ENCODE measurements at regions not wholly inside any gene's neighbourhood (a gene's known extent, or its start where the extent isn't known, plus 50 kb on each side); places are given as distances from the start of the nearest gene placed in this dataset.

- H3K4me3 Mint-ChIP-seq (ENCODE audit: low read depth), result no peak overlapping the region
- no peaks in the 10 kb centered on the region for H3K27me3 Mint-ChIP-seq
- peaks cover 14% of the 10 kb centered on the region for H3K9me3 Mint-ChIP-seq (ENCODE audit: low read depth)
- no peak for TF ChIP-seq CTCF (IDR thresholded peaks at IDR 0.05; ENCODE audit: unreplicated experiment)
- no peaks in the 10 kb centered on the region for H3K36me3 Mint-ChIP-seq (ENCODE audit: insufficient read depth)
- no peak overlapping the region for H3K27ac Mint-ChIP-seq
- DNase-seq (ENCODE audit: low spot score, unreplicated experiment), result no peak
- peaks cover 18% of the 10 kb centered on the region for H3K4me1 Mint-ChIP-seq (ENCODE audit: low read depth)
Measured at GRCh38 chr7:17558558-17559332, 260.3 kb downstream of the AHR start.

GRCh38 chr7:17559388-17559787, 260.9 kb downstream of the AHR start:
- Mint-ChIP-seq H3K4me3 (ENCODE audit: low read depth) (no peak overlapping the region), H3K27me3 (no peaks in the 10 kb centered on the region), H3K4me1 (ENCODE audit: low read depth) (peaks cover 18% of the 10 kb centered on the region), H3K9me3 (ENCODE audit: low read depth) (peaks cover 11% of the 10 kb centered on the region), H3K27ac (no peak overlapping the region), H3K36me3 (ENCODE audit: insufficient read depth) (no peaks in the 10 kb centered on the region)
- no peak for TF ChIP-seq CTCF (IDR thresholded peaks at IDR 0.05; ENCODE audit: unreplicated experiment)
- DNase-seq (ENCODE audit: low spot score, unreplicated experiment), result no peak

GRCh38 chr7:17560516-17560915, 262.1 kb downstream of the AHR start:
- Mint-ChIP-seq H3K4me3 (ENCODE audit: low read depth) (no peak overlapping the region), H3K27ac (peak overlapping the region; percentile 41), H3K4me1 (ENCODE audit: low read depth) (peaks cover 18% of the 10 kb centered on the region), H3K27me3 (no peaks in the 10 kb centered on the region), H3K9me3 (ENCODE audit: low read depth) (peaks cover 6% of the 10 kb centered on the region), H3K36me3 (ENCODE audit: insufficient read depth) (no peaks in the 10 kb centered on the region)
- no peak for TF ChIP-seq CTCF (IDR thresholded peaks at IDR 0.05; ENCODE audit: unreplicated experiment)
- no peak for DNase-seq (ENCODE audit: low spot score, unreplicated experiment)

- TF ChIP-seq CTCF (IDR thresholded peaks at IDR 0.05; ENCODE audit: unreplicated experiment), result no peak
- Mint-ChIP-seq H3K4me1 (ENCODE audit: low read depth) (peaks cover 18% of the 10 kb centered on the region), H3K27ac (no peak overlapping the region), H3K27me3 (no peaks in the 10 kb centered on the region), H3K4me3 (ENCODE audit: low read depth) (no peak overlapping the region), H3K36me3 (ENCODE audit: insufficient read depth) (no peaks in the 10 kb centered on the region), H3K9me3 (ENCODE audit: low read depth) (peaks cover 6% of the 10 kb centered on the region)
- DNase-seq (ENCODE audit: low spot score, unreplicated experiment), result no peak
Measured at GRCh38 chr7:17560966-17561365, 262.5 kb downstream of the AHR start.

- no peak for DNase-seq (ENCODE audit: low spot score, unreplicated experiment)
Measured at GRCh38 chr7:17564678-17565212, 266.3 kb downstream of the AHR start.

More at GRCh38 chr7:17564678-17565212, 266.3 kb downstream of the AHR start:
- Mint-ChIP-seq H3K36me3 (ENCODE audit: insufficient read depth) (no peaks in the 10 kb centered on the region), H3K4me3 (ENCODE audit: low read depth) (no peak overlapping the region), H3K9me3 (ENCODE audit: low read depth) (peaks cover 27% of the 10 kb centered on the region), H3K27me3 (no peaks in the 10 kb centered on the region), H3K4me1 (ENCODE audit: low read depth) (peaks cover 7% of the 10 kb centered on the region), H3K27ac (no peak overlapping the region)
- no peak for TF ChIP-seq CTCF (IDR thresholded peaks at IDR 0.05; ENCODE audit: unreplicated experiment)

Data from progenitor cell of endocrine pancreas (in vitro differentiated cells).